Subcutaneous abdominal adipose tissue (tissue), 5 donors: ENCODE measurements at regions not wholly inside any gene's neighbourhood (a gene's known extent, or its start where the extent isn't known, plus 50 kb on each side); places are given as distances from the start of the nearest gene placed in this dataset.

Experiments
- H3K27ac ChIP-seq: one replicate; pipeline ENCODE4 v1.7.0; 2013; ENCODE audit warnings: low read depth, mild to moderate bottlenecking, inconsistent platforms, low read length, moderate library complexity
- H3K27me3 ChIP-seq, 5 donors: one replicate each; pipeline ENCODE4 v1.7.0; 2013; ENCODE audit warnings: low read length in 5 of 5, inconsistent platforms in 1 of 5; ENCODE audit not compliant: control insufficient read depth in 5 of 5, insufficient read depth in 4 of 5
- H3K36me3 ChIP-seq, 5 donors: one replicate each; pipeline ENCODE4 v1.7.0; 2013; ENCODE audit warnings: low read length in 5 of 5; ENCODE audit not compliant: control insufficient read depth in 5 of 5, insufficient read depth in 5 of 5
- H3K4me1 ChIP-seq, 5 donors: one replicate each; pipeline ENCODE4 v1.7.0; 2013; ENCODE audit warnings: low read length in 5 of 5, mild to moderate bottlenecking in 3 of 5, moderate library complexity in 1 of 5; ENCODE audit not compliant: control insufficient read depth in 5 of 5, insufficient read depth in 5 of 5
- H3K4me3 ChIP-seq, 5 donors: one replicate each; pipeline ENCODE4 v1.7.0; 2013; ENCODE audit warnings: low read length in 5 of 5, low read depth in 1 of 5
- H3K9ac ChIP-seq, 5 donors: one replicate each; pipeline ENCODE4 v1.7.0; 2013; ENCODE audit warnings: low read length in 5 of 5, mild to moderate bottlenecking in 4 of 5, moderate library complexity in 3 of 5
- H3K9me3 ChIP-seq, 5 donors: one replicate each; pipeline ENCODE4 v1.7.0; 2013; ENCODE audit warnings: low read length in 5 of 5; ENCODE audit not compliant: control insufficient read depth in 5 of 5
- donor health status: healthy.
- donor health status: healthy.
- donor health status: healthy.
- donor health status: healthy.
- donor health status: healthy.

- Histone ChIP-seq H3K4me1 (peaks cover 0 to 5% (median 0%) of the 10 kb centered on the region in 5 donors), H3K9ac (no peak overlapping the region), H3K9me3 (no peaks in the 10 kb centered on the region), H3K4me3 (no peak overlapping the region), H3K27me3 (no peaks in the 10 kb centered on the region), H3K27ac (no peak overlapping the region), H3K36me3 (no peaks in the 10 kb centered on the region)
These were observed 307.8 kb upstream of the USP25 start for GRCh38 chr21:15421947-15422346.

DNA sequence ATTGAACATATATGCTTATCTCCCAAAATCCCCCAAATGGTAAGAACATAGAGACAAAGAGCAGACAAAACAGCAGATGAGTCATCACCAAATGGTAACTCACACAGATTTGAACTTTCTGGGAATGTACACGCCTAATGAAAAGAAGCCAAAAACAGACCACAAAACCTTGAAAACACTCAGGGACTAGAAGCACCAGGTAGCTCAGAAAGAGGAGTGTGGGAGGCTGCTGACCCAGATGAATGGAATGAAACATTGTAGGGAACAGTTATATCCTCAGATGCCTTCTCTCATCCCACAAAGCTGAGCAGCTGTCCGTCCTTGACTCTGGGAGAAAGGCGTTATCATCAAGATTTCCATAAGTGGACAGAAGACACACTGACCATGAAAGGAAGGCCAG is 307.0 kb upstream of the USP25 start:
- H3K36me3 ChIP-seq = no peaks in the 10 kb centered on the region
- H3K27me3 ChIP-seq = no peaks in the 10 kb centered on the region
- no peaks in the 10 kb centered on the region for H3K9me3 ChIP-seq
- H3K4me1 ChIP-seq = peaks cover 0 to 5% (median 0%) of the 10 kb centered on the region in 5 donors
- H3K4me3 ChIP-seq = no peak overlapping the region
- no peak overlapping the region for H3K27ac ChIP-seq
- no peak overlapping the region for H3K9ac ChIP-seq

GRCh38 chr21:15423676-15424445 is 305.9 kb upstream of the USP25 start:
- Histone ChIP-seq H3K27ac (no peak overlapping the region), H3K4me3 (no peak overlapping the region), H3K36me3 (no peaks in the 10 kb centered on the region), H3K9me3 (no peaks in the 10 kb centered on the region), H3K27me3 (no peaks in the 10 kb centered on the region), H3K4me1 (peaks cover 0 to 5% (median 0%) of the 10 kb centered on the region in 5 donors), H3K9ac (no peak overlapping the region)

DNA sequence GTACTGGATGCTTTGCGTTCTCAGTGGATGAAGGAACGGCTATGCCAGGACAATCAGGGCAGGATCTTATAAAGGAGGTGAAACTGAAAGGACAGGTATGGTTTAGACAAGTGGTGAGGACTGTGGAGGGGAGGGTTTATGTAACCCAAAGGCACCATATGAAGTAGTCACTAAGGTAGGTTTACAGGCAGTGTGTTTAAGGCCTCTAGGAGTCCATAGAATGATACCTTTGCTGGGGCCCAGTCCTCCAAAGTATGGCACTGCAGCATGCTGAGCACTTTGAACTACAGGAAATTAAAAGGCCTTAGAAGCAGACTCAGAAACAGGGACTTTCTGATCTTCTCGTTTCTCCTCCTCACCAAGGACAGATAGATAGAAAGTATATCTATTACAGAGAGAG is 304.7 kb upstream of the USP25 start:
- Histone ChIP-seq H3K9me3 (no peaks in the 10 kb centered on the region), H3K4me3 (no peak overlapping the region), H3K4me1 (peaks cover 0 to 6% (median 1%) of the 10 kb centered on the region in 5 donors), H3K9ac (no peak overlapping the region), H3K36me3 (no peaks in the 10 kb centered on the region), H3K27ac (no peak overlapping the region), H3K27me3 (no peaks in the 10 kb centered on the region)

GRCh38 chr21:15430023-15430422 is 299.8 kb upstream of the USP25 start:
- no peak overlapping the region for H3K9ac ChIP-seq
- H3K9me3 ChIP-seq = no peaks in the 10 kb centered on the region
- no peak overlapping the region for H3K4me3 ChIP-seq
- no peak overlapping the region for H3K27ac ChIP-seq
- peaks cover 5 to 12% (median 12%) of the 10 kb centered on the region in 5 donors for H3K4me1 ChIP-seq
- no peaks in the 10 kb centered on the region for H3K27me3 ChIP-seq
- no peaks in the 10 kb centered on the region for H3K36me3 ChIP-seq

GRCh38 chr21:15430577-15430976 is 299.2 kb upstream of the USP25 start:
- Histone ChIP-seq H3K27me3 (no peaks in the 10 kb centered on the region), H3K27ac (no peak overlapping the region)

GRCh38 chr21:15431053-15431452 is 298.7 kb upstream of the USP25 start:
- H3K9me3 ChIP-seq = no peaks in the 10 kb centered on the region
- H3K4me1 ChIP-seq = peaks cover 5 to 12% (median 12%) of the 10 kb centered on the region in 5 donors
- H3K9ac ChIP-seq = no peak overlapping the region
- no peaks in the 10 kb centered on the region for H3K27me3 ChIP-seq
- H3K36me3 ChIP-seq = no peaks in the 10 kb centered on the region
- H3K27ac ChIP-seq = no peak overlapping the region
- no peak overlapping the region for H3K4me3 ChIP-seq

More at GRCh38 chr21:15430577-15430976, 299.2 kb upstream of the USP25 start:
- Histone ChIP-seq H3K9me3 (no peaks in the 10 kb centered on the region), H3K4me1 (peaks cover 5 to 12% (median 12%) of the 10 kb centered on the region in 5 donors), H3K36me3 (no peaks in the 10 kb centered on the region), H3K9ac (no peak overlapping the region), H3K4me3 (no peak overlapping the region)

GRCh38 chr21:15433091-15433490 is 296.7 kb upstream of the USP25 start:
- H3K27me3 ChIP-seq = no peaks in the 10 kb centered on the region
- H3K4me3 ChIP-seq = no peak overlapping the region
- peaks cover 5 to 12% (median 12%) of the 10 kb centered on the region in 5 donors for H3K4me1 ChIP-seq
- H3K36me3 ChIP-seq = no peaks in the 10 kb centered on the region
- no peak overlapping the region for H3K27ac ChIP-seq
- no peak overlapping the region for H3K9ac ChIP-seq
- no peaks in the 10 kb centered on the region for H3K9me3 ChIP-seq

- Histone ChIP-seq H3K4me3 (no peak overlapping the region), H3K27ac (no peak overlapping the region), H3K4me1 (peaks cover 5 to 12% (median 12%) of the 10 kb centered on the region in 5 donors), H3K36me3 (no peaks in the 10 kb centered on the region), H3K9ac (no peak overlapping the region), H3K9me3 (no peaks in the 10 kb centered on the region), H3K27me3 (no peaks in the 10 kb centered on the region)
These were observed 295.4 kb upstream of the USP25 start for GRCh38 chr21:15434163-15434905.

- Histone ChIP-seq H3K9me3 (no peaks in the 10 kb centered on the region), H3K4me3 (no peak overlapping the region)
These were observed 293.8 kb upstream of the USP25 start for GRCh38 chr21:15436031-15436430.

More at GRCh38 chr21:15436031-15436430, 293.8 kb upstream of the USP25 start:
- Histone ChIP-seq H3K27ac (no peak overlapping the region), H3K4me1 (peaks cover 1 to 6% (median 3%) of the 10 kb centered on the region in 5 donors), H3K9ac (no peak overlapping the region), H3K36me3 (no peaks in the 10 kb centered on the region), H3K27me3 (no peaks in the 10 kb centered on the region)
